Thoracic aorta (tissue), 2 donors: ENCODE measurements at regions not wholly inside any gene's neighbourhood (a gene's known extent, or its start where the extent isn't known, plus 50 kb on each side); places are given as distances from the start of the nearest gene placed in this dataset.
"Not testable (repeated sequence)": the region's sequence is repeated elsewhere in the genome, so short reads cannot be mapped to it uniquely, and the experiment has no call there.

Experiments used
- ATAC-seq: fragments of 150-250 bp; one replicate; pipeline ENCODE4 v1.8.0; 2017; ENCODE audit warnings: low read depth; ENCODE audit not compliant: insufficient number of reproducible peaks, low FRiP score
- DNase-seq: peaks from one replicate; pipeline ENCODE4 v3.0.0-alpha.2; 2020; ENCODE audit warnings: low spot score
- H3K27ac ChIP-seq, 2 donors: fragments of 200-600 bp; sonication (generic); 1 replicate in 1 of 2; 2 replicates in 1 of 2; pipeline ENCODE4 v1.5.1; 2016; ENCODE audit warnings: mild to moderate bottlenecking in 2 of 2, moderate library complexity in 2 of 2
- H3K27me3 ChIP-seq: fragments of 200-600 bp; sonication (generic); replicated peaks from 2 replicates; pipeline ENCODE4 v1.6.0; 2016; ENCODE audit warnings: mild to moderate bottlenecking; ENCODE audit not compliant: insufficient read depth
- H3K36me3 ChIP-seq: fragments of 200-600 bp; sonication (generic); one replicate; pipeline ENCODE4 v1.5.1; 2016
- H3K4me1 ChIP-seq, 2 donors: fragments of 200-600 bp; sonication (generic); 1 replicate in 1 of 2; 2 replicates in 1 of 2; pipeline versions ENCODE4 v1.5.1 to v1.6.0; 2016; ENCODE audit warnings: low read depth in 2 of 2, mild to moderate bottlenecking in 1 of 2; ENCODE audit not compliant: control insufficient read depth in 1 of 2
- H3K4me3 ChIP-seq: fragments of 200-600 bp; sonication (generic); 2 replicates; pipeline ENCODE4 v1.5.1; 2016; ENCODE audit warnings: mild to moderate bottlenecking
- H3K9me3 ChIP-seq: fragments of 200-600 bp; sonication (generic); 2 replicates; pipeline ENCODE4 v1.5.1; 2016
- TF ChIP-seq, protein P1 (sequence below): fragments of 200-600 bp; sonication (generic); IDR thresholded peaks from one replicate; pipeline ENCODE4 v1.5.1; 2019; ENCODE audit warnings: antibody characterized with exemption

- H3K36me3 ChIP-seq: no peaks in the 10 kb centered on the region
- H3K4me3 ChIP-seq: no peak overlapping the region
- no peak overlapping the region for H3K27ac ChIP-seq
- ATAC-seq (no peak), DNase-seq (no peak)
- no peaks in the 10 kb centered on the region for H3K9me3 ChIP-seq
- H3K4me1 ChIP-seq: no peaks in the 10 kb centered on the region
- TF ChIP-seq, protein P1, sequence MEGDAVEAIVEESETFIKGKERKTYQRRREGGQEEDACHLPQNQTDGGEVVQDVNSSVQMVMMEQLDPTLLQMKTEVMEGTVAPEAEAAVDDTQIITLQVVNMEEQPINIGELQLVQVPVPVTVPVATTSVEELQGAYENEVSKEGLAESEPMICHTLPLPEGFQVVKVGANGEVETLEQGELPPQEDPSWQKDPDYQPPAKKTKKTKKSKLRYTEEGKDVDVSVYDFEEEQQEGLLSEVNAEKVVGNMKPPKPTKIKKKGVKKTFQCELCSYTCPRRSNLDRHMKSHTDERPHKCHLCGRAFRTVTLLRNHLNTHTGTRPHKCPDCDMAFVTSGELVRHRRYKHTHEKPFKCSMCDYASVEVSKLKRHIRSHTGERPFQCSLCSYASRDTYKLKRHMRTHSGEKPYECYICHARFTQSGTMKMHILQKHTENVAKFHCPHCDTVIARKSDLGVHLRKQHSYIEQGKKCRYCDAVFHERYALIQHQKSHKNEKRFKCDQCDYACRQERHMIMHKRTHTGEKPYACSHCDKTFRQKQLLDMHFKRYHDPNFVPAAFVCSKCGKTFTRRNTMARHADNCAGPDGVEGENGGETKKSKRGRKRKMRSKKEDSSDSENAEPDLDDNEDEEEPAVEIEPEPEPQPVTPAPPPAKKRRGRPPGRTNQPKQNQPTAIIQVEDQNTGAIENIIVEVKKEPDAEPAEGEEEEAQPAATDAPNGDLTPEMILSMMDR: no peak
- H3K27me3 ChIP-seq: no peaks in the 10 kb centered on the region
Observed at GRCh38 chr20:12084482-12084881, 166.8 kb downstream of the BTBD3 start.

DNA sequence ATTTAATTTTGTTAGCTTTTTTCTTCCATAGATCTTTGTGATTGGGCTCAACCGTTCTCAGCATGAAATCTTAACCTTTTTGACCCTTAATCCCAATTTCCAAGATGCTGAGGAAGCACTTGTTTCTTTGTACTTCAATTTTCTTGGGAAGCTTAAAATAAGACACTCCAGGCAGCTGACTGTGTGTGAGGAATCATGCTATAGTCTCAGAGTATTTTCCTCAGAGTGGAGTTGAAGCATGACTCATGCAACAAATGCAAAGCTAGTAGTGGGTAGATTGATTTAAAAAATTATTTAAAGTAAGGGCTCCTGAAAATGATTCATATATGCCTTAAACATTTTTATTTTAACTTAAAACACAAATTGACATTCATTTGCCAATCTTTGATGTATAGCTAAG, 168.7 kb downstream of the BTBD3 start:
- TF ChIP-seq, protein P1: no peak
- Histone ChIP-seq H3K9me3 (no peaks in the 10 kb centered on the region), H3K4me3 (no peak overlapping the region), H3K27me3 (no peaks in the 10 kb centered on the region), H3K36me3 (no peaks in the 10 kb centered on the region), H3K27ac (no peak overlapping the region), H3K4me1 (no peaks in the 10 kb centered on the region)
- DNase-seq: no peak
- ATAC-seq: no peak

DNA sequence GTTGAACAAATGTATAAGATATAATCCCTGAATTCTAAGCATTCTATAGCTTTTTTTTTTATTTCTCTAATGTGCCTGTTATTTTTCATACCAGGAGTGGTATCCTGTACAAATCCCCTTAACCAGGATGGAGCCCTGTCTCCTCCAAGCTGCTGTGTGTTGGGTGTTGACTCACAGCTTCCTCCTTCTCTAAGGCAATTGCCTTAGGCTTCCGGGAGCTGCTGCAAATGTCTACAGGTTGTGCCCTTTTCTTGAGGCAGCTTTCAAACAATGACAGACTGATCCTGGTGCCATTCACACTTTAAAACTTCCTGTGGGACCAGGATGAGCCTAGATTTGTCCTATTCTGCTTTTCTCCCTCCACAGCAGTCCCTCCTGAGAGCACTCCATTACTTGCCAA, 173.2 kb downstream of the BTBD3 start:
- Histone ChIP-seq H3K27me3 (no peaks in the 10 kb centered on the region), H3K36me3 (no peaks in the 10 kb centered on the region), H3K27ac (no peak overlapping the region), H3K4me1 (no peaks in the 10 kb centered on the region), H3K4me3 (no peak overlapping the region), H3K9me3 (no peaks in the 10 kb centered on the region)
- TF ChIP-seq, protein P1: no peak
- ATAC-seq (no peak), DNase-seq (no peak)

GRCh38 chr20:12093057-12093796, 175.5 kb downstream of the BTBD3 start:
- TF ChIP-seq, protein P1: no peak
- no peak overlapping the region for H3K27ac ChIP-seq
- no peak for DNase-seq
- no peaks in the 10 kb centered on the region for H3K9me3 ChIP-seq
- no peak overlapping the region for H3K4me3 ChIP-seq
- H3K36me3 ChIP-seq: no peaks in the 10 kb centered on the region
- no peak for ATAC-seq
- H3K27me3 ChIP-seq: no peaks in the 10 kb centered on the region
- H3K4me1 ChIP-seq: no peaks in the 10 kb centered on the region

DNA sequence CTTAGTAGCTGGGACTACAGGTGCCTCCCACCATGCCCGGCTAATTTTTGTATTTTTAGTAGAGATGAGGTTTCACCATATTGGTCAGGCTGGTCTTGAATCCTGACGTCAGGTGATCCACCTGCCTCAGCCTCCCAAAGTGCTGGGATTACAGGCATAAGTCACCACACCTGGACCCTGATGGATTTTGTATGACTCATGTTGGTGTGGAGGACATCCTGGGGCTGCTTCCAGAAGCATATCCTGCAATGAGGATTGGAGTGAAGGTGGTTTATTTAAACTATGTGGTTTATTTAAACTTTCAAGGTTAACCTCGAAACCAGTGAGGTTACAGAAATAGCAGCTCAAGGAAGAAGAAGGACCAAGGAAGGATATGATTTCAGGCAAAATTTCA, 176.1 kb downstream of the BTBD3 start:
- H3K4me1 ChIP-seq, H3K36me3 ChIP-seq, ATAC-seq, H3K9me3 ChIP-seq, DNase-seq, H3K27me3 ChIP-seq, H3K27ac ChIP-seq, H3K4me3 ChIP-seq: not testable (repeated sequence)
